Vagina (tissue), 2 donors: ENCODE measurements at regions not wholly inside any gene's neighbourhood (a gene's known extent, or its start where the extent isn't known, plus 50 kb on each side); places are given as distances from the start of the nearest gene placed in this dataset.

Source experiments
- DNase-seq, 2 donors: peaks; one replicate each; pipeline ENCODE4 v3.0.0-alpha.2; 2017; ENCODE audit errors: extremely low spot score in 2 of 2
- H3K27ac ChIP-seq: fragments of 200-600 bp; sonication (generic); one replicate; pipeline ENCODE4 v1.5.1; 2019
- H3K27me3 ChIP-seq: fragments of 200-600 bp; sonication (generic); one replicate; pipeline ENCODE4 v1.5.1; 2019
- H3K36me3 ChIP-seq, 2 donors: fragments of 200-600 bp; sonication (generic); one replicate each; pipeline ENCODE4 v1.5.1; 2017 to 2019
- H3K4me1 ChIP-seq: fragments of 200-600 bp; sonication (generic); one replicate; pipeline ENCODE4 v1.5.1; 2019
- H3K4me3 ChIP-seq, 2 donors: fragments of 200-600 bp; sonication (generic); 1 replicate in 1 of 2; 2 replicates in 1 of 2; pipeline ENCODE4 v1.5.1; 2016 to 2019
- H3K9me3 ChIP-seq: fragments of 200-600 bp; sonication (generic); one replicate; pipeline ENCODE4 v1.5.1; 2019
- POLR2A ChIP-seq, 2 donors: fragments of 450-650 bp; IDR thresholded peaks; one replicate each; pipeline ENCODE4 v1.6.1; 2017; ENCODE audit warnings: antibody characterized with exemption in 2 of 2, mild to moderate bottlenecking in 2 of 2, moderate library complexity in 2 of 2
- POLR2AphosphoS5 ChIP-seq, 2 donors: sonication (generic); formaldehyde crosslinking; IDR thresholded peaks; one replicate each; pipeline ENCODE4 v1.9.0; 2017; ENCODE audit warnings: antibody characterized with exemption in 2 of 2, mild to moderate bottlenecking in 2 of 2, low read depth in 1 of 2; ENCODE audit not compliant: insufficient read depth in 1 of 2
- intact Hi-C: fragments of 100-400 bp; cut with DNase I; formaldehyde crosslinking; loops from one replicate; pipeline ENCODE4 v1.15.1; 2023
- TF ChIP-seq, protein P1 (sequence below), 3 experiments: fragments of 450-650 bp in 2 of 3; fragments of 200-600 bp in 1 of 3; sonication (generic) in 1 of 3; IDR thresholded peaks; one replicate each; pipeline ENCODE4 v1.5.1; 2017 to 2019; ENCODE audit warnings: antibody characterized with exemption in 3 of 3, mild to moderate bottlenecking in 2 of 3, moderate library complexity in 2 of 3

DNA sequence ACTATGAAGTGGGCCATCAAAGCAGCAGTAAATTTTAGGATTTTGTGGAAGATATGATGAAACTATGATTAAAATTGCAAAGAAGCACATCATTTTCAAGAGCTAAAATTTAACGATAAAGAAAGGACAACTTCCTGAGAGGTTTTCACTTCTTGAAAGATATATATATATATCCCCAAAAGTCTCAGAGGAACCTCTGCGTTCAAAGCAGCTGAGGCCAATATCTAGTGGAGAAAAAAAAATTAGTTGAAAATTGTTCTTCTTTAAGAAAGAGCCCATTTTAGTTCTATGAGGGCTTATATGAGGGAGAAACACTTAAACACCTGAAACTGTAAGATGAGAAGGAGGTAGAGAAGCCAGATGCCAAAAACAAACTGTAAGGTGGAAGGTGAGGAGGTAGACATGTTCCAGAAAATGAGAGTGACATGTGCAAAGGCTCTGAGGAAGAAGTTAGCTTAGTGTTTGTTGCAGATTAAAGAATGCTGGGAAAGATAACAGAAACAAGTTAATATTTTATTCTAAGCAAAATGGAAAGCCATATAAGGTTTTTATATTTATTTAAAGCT, 72.9 kb upstream of the VRK2 start:
- intact Hi-C loops: no loop called here
- H3K4me1 ChIP-seq: no peaks in the 10 kb centered on the region
- H3K27ac ChIP-seq: no peak overlapping the region
- no peaks in the 10 kb centered on the region for H3K9me3 ChIP-seq
- H3K27me3 ChIP-seq: no peaks in the 10 kb centered on the region
- DNase-seq: no peak
- TF ChIP-seq, protein P1, sequence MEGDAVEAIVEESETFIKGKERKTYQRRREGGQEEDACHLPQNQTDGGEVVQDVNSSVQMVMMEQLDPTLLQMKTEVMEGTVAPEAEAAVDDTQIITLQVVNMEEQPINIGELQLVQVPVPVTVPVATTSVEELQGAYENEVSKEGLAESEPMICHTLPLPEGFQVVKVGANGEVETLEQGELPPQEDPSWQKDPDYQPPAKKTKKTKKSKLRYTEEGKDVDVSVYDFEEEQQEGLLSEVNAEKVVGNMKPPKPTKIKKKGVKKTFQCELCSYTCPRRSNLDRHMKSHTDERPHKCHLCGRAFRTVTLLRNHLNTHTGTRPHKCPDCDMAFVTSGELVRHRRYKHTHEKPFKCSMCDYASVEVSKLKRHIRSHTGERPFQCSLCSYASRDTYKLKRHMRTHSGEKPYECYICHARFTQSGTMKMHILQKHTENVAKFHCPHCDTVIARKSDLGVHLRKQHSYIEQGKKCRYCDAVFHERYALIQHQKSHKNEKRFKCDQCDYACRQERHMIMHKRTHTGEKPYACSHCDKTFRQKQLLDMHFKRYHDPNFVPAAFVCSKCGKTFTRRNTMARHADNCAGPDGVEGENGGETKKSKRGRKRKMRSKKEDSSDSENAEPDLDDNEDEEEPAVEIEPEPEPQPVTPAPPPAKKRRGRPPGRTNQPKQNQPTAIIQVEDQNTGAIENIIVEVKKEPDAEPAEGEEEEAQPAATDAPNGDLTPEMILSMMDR (IDR thresholded peaks at IDR 0.05): no peak
- TF ChIP-seq POLR2A (IDR thresholded peaks at IDR 0.05) (no peak), POLR2AphosphoS5 (IDR thresholded peaks at IDR 0.05; ENCODE audit: insufficient read depth in 1 of 2, low read depth in 1 of 2) (no peak)
- no peaks in the 10 kb centered on the region for H3K36me3 ChIP-seq
- no peak overlapping the region for H3K4me3 ChIP-seq

DNA sequence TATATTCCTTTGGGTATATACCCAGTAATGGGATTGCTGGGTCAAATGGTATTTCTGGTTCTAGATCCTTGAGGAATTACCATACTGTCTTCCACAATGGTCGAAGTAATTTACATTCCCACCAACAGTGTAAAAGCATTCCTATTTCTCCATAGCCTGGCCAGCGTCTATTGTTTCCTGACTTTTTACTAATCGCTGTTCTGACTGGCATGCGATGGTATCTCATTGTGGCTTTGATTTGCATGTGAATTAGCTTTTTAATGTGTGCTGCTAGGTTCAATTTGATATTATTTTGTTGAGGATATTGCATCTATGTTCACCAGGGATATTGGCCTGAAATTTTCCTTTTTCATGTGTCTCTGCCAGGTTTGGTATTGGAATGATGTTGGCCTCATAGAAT, 67.4 kb upstream of the VRK2 start:
- Histone ChIP-seq H3K36me3 (no peaks in the 10 kb centered on the region), H3K9me3 (no peaks in the 10 kb centered on the region), H3K4me3 (no peak overlapping the region), H3K27me3 (no peaks in the 10 kb centered on the region), H3K4me1 (no peaks in the 10 kb centered on the region), H3K27ac (no peak overlapping the region)
- no peak for DNase-seq
- TF ChIP-seq POLR2AphosphoS5 (IDR thresholded peaks at IDR 0.05; ENCODE audit: insufficient read depth in 1 of 2, low read depth in 1 of 2): no peak
- no peak for TF ChIP-seq POLR2A (IDR thresholded peaks at IDR 0.05)
- TF ChIP-seq, protein P1 (IDR thresholded peaks at IDR 0.05): no peak
- intact Hi-C loops: no loop called here

DNA sequence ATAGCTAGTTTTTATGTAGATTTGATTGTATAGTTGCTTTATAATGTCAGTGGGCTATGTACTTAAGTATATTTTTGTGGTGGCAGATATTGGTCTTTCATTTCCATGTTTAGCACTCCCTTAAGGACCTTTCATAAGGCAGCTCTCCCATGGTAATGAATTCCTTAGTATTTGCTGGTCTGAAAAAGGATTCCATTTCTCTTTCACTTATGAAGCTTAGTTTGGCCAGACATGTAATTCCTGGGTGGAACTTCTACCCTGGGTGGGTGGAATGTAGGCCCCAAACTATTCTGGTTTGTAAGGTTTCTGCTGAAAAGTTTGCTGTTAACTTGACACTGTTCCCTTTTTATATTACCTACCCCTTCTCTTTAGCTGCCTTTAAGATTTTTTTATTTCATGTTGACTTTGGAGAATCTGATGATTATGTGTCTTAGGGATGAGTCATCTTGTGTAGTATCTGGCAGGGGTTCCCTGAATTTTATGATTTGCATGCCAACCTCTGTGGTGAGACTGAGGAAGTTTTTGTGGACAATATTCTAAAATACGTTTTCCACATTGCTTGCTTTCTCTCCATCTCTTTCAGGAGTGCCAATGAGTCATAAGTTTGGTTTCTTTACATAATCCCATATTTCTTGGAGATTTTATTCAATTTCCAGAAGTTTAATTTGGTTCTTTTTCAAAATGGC, 65.4 kb upstream of the VRK2 start:
- H3K27me3 ChIP-seq: no peaks in the 10 kb centered on the region
- TF ChIP-seq POLR2AphosphoS5 (IDR thresholded peaks at IDR 0.05; ENCODE audit: insufficient read depth in 1 of 2, low read depth in 1 of 2) (no peak), POLR2A (IDR thresholded peaks at IDR 0.05) (no peak)
- TF ChIP-seq, protein P1 (IDR thresholded peaks at IDR 0.05): no peak
- H3K27ac ChIP-seq: no peak overlapping the region
- no peaks in the 10 kb centered on the region for H3K4me1 ChIP-seq
- no peaks in the 10 kb centered on the region for H3K9me3 ChIP-seq
- no peak for DNase-seq
- H3K36me3 ChIP-seq: no peaks in the 10 kb centered on the region
- intact Hi-C loops: no loop called here
- no peak overlapping the region for H3K4me3 ChIP-seq

DNA sequence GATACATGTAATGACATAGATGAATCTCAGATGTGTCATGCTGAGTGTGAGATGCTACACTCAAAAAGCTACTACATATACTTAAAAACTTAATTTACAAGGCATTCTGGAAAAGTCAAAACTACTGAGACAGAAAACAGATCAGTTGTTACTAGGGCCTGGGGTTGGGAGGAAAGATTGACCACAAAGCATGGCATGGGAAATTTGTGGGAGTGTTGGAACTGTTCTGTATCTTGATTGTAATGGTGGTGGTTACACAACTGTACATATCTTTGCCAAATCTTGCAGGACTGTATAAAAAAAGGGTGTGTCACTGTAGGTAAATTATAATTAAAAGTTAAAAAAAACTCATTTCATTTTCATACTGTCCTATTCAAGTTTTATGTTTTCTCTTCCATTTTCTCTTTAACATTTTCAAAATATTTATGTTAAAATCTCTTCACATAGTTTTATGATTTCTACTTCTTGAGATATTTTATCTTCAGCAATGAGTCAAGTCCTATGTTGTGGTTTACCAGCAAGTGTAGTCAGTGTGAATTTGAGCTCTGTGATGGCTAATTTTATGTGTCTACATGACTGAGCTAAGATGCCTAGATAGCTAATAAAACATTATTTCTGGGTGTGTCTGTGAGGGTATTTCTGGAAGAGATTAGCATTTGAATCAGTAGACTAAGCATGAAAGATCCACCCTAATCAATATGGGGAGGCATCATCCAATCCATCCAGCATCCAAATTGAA, 58.6 kb upstream of the VRK2 start:
- no peak overlapping the region for H3K4me3 ChIP-seq
- TF ChIP-seq, protein P1 (IDR thresholded peaks at IDR 0.05): no peak
- TF ChIP-seq POLR2A (IDR thresholded peaks at IDR 0.05) (no peak), POLR2AphosphoS5 (IDR thresholded peaks at IDR 0.05; ENCODE audit: insufficient read depth in 1 of 2, low read depth in 1 of 2) (no peak)
- no peaks in the 10 kb centered on the region for H3K4me1 ChIP-seq
- no peak overlapping the region for H3K27ac ChIP-seq
- DNase-seq: no peak
- intact Hi-C loops: no loop called here
- no peaks in the 10 kb centered on the region for H3K9me3 ChIP-seq
- no peaks in the 10 kb centered on the region for H3K27me3 ChIP-seq
- no peaks in the 10 kb centered on the region for H3K36me3 ChIP-seq
